ENCODE measurements at regions not wholly inside any gene's neighbourhood (a gene's known extent, or its start where the extent isn't known, plus 50 kb on each side); places are given as distances from the start of the nearest gene placed in this dataset.

DNA sequence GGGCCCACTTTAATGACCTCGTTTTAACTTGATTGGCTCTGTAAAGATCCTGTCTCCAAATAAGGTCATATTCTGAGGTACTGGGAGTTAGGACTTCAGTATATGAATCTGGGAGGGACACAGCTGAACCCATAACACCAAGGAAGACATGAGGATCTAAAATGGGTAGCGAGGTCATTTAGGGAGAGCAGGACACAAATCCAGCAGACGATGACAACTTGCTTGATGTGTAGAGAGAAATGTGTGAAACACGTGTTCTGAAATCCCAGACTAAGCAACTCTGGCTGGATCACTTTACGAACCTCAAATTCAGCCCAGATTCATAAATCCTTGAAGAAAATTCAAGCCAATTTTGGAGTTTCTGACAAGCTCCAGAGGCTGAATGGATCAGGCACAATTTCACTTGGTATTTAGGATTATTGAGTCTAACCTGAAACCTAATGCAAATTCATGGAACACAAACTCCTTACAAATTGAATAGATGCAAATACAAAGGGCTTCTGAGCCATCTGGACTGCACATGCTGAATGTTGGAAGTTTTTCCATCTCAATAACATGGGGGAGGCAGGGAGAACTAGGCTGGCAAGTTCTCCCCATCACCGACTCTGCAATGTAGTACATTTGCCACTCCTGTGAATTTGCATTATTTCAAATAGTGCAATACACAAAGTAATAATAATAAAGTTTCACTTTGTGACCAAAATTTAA lies 74.0 kb upstream of the SLC30A5 start:
- in situ Hi-C loops (cut with MboI; ENCODE audit: low pct_ligation_motif_present in 1 of 4, low pct_unique_long_range_greater_than_20kb in 1 of 4, low sequenced_read_pairs in 3 of 4), result no loop called here
- Histone ChIP-seq H3K4me1 (no peaks in the 10 kb centered on the region), H3K9me3 (no peaks in the 10 kb centered on the region), H3K4me3 (no peak overlapping the region), H3K36me3 (no peaks in the 10 kb centered on the region), H3K27ac (no peak overlapping the region), H3K27me3 (no peaks in the 10 kb centered on the region)
- TF ChIP-seq, protein P1, sequence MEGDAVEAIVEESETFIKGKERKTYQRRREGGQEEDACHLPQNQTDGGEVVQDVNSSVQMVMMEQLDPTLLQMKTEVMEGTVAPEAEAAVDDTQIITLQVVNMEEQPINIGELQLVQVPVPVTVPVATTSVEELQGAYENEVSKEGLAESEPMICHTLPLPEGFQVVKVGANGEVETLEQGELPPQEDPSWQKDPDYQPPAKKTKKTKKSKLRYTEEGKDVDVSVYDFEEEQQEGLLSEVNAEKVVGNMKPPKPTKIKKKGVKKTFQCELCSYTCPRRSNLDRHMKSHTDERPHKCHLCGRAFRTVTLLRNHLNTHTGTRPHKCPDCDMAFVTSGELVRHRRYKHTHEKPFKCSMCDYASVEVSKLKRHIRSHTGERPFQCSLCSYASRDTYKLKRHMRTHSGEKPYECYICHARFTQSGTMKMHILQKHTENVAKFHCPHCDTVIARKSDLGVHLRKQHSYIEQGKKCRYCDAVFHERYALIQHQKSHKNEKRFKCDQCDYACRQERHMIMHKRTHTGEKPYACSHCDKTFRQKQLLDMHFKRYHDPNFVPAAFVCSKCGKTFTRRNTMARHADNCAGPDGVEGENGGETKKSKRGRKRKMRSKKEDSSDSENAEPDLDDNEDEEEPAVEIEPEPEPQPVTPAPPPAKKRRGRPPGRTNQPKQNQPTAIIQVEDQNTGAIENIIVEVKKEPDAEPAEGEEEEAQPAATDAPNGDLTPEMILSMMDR (IDR thresholded peaks at IDR 0.05), result no peak
- TF ChIP-seq POLR2AphosphoS5 (IDR thresholded peaks at IDR 0.05), result no peak
- no peak for TF ChIP-seq POLR2A (IDR thresholded peaks at IDR 0.05)
- TF ChIP-seq EP300 (IDR thresholded peaks at IDR 0.05; ENCODE audit: low read depth), result no peak
- intact Hi-C loops (cut with DNase I; ENCODE audit: low total_unique reads), result no loop called here
- 64 to 72% methylated on average over 5 to 6 of the region's 6 CpGs for WGBS, 2 donors (ENCODE audit: low coverage in 1 of 2)
- DNase-seq, result no peak

DNA sequence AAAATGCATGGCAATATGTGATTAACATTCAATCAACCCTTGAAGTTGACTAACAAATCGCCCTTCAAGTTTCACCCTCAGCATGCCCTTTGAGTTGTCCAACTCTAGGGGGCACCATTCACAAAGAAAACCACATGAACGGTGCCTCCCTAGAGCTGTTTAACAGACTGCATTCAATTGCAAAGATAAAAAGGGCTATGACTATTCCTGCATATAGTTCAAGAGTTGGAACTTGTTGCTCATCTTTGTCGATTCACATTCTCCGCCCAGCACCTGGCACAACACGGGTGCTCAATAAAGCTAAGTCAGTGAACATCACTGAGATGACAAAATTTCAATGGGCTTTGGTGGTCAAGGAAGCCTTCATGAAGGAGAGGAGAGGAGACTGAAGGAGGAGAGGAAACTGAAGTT lies 69.6 kb upstream of the SLC30A5 start:
- TF ChIP-seq EP300 (IDR thresholded peaks at IDR 0.05; ENCODE audit: low read depth) (no peak), POLR2A (IDR thresholded peaks at IDR 0.05) (no peak), POLR2AphosphoS5 (IDR thresholded peaks at IDR 0.05) (no peak)
- TF ChIP-seq, protein P1 (IDR thresholded peaks at IDR 0.05), result peak; percentile 37 to 57 (median 49)
- DNase-seq, result no peak

DNA sequence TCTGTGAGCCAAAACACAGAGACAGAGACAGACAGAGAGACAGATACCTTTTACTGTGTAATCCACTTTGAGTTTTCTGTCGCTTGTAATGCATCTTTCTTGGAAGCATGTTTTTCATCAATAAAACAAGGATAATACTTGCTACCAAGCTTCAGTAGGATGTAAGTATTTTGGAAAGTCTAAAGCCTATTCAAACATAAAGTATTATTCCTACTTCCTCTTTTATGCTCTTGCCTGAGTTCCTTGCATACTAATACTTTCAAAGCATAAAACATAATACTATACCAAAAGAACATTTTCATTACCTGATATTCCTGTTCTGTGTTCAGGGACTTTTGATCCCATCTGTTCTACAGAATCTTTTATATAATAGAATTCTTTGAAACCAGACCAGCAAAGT lies 64.5 kb upstream of the SLC30A5 start:
- Histone ChIP-seq H3K36me3 (no peaks in the 10 kb centered on the region), H3K27me3 (no peaks in the 10 kb centered on the region), H3K27ac (no peak overlapping the region), H3K4me1 (no peaks in the 10 kb centered on the region), H3K9me3 (no peaks in the 10 kb centered on the region), H3K4me3 (no peak overlapping the region)
- no peak for TF ChIP-seq EP300 (IDR thresholded peaks at IDR 0.05; ENCODE audit: low read depth)
- TF ChIP-seq, protein P1 (IDR thresholded peaks at IDR 0.05), result no peak
- TF ChIP-seq POLR2A (IDR thresholded peaks at IDR 0.05), result no peak
- no peak for TF ChIP-seq POLR2AphosphoS5 (IDR thresholded peaks at IDR 0.05)
- intact Hi-C loops (cut with DNase I; ENCODE audit: low total_unique reads) (no loop called here), in situ Hi-C loops (cut with MboI; ENCODE audit: low pct_ligation_motif_present in 1 of 4, low pct_unique_long_range_greater_than_20kb in 1 of 4, low sequenced_read_pairs in 3 of 4) (no loop called here)
- no peak for DNase-seq
- WGBS, 2 donors (ENCODE audit: low coverage in 1 of 2), result 89 to 100% methylated on average over 1 of the region's 1 CpG

More for the DNA sequence above, 69.6 kb upstream of the SLC30A5 start:
- Histone ChIP-seq H3K27me3 (no peaks in the 10 kb centered on the region), H3K27ac (no peak overlapping the region), H3K36me3 (no peaks in the 10 kb centered on the region), H3K9me3 (no peaks in the 10 kb centered on the region), H3K4me3 (no peak overlapping the region), H3K4me1 (no peaks in the 10 kb centered on the region)
- in situ Hi-C loops (cut with MboI; ENCODE audit: low pct_ligation_motif_present in 1 of 4, low pct_unique_long_range_greater_than_20kb in 1 of 4, low sequenced_read_pairs in 3 of 4), result no loop called here
- intact Hi-C loops (cut with DNase I; ENCODE audit: low total_unique reads), result no loop called here
- 25 to 52% methylated on average over 4 to 5 of the region's 5 CpGs for WGBS, 2 donors (ENCODE audit: low coverage in 1 of 2)

DNA sequence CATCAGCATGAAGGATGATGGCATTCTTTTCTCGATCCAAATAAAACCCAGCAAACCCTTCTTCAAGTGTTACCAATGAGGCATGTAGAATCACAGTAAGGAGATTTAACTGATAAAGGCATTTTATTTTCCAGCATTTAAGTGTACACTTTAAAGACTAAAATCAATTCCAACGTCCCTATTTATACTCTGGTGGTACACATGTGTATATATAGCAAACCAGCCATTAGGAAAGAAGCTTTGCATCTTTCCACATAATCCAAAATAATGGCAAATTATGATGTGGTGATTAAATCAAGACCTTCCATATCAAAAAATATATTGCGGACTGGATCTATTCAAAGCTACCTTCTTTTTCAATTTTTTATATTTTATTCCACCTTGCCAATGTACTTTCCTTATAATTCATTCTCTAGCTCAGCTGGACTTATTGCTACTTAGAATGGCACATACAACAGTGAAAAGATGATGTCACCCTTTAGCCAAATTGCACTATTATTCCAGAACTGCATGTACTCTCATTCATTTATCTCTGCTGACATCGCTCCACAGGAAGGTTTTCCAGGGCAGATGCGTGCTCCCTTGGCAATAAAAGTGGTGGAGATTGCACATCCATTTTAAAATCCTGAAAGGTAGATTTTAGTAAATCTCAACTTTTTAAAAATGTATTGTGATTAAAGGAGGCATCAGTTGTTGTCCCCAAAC lies 63.3 kb upstream of the SLC30A5 start:
- Histone ChIP-seq H3K4me1 (no peaks in the 10 kb centered on the region), H3K9me3 (no peaks in the 10 kb centered on the region), H3K36me3 (no peaks in the 10 kb centered on the region), H3K27me3 (no peaks in the 10 kb centered on the region), H3K27ac (no peak overlapping the region), H3K4me3 (no peak overlapping the region)
- in situ Hi-C loops (cut with MboI; ENCODE audit: low pct_ligation_motif_present in 1 of 4, low pct_unique_long_range_greater_than_20kb in 1 of 4, low sequenced_read_pairs in 3 of 4), result no loop called here
- no peak for DNase-seq
- TF ChIP-seq, protein P1 (IDR thresholded peaks at IDR 0.05), result no peak
- TF ChIP-seq POLR2AphosphoS5 (IDR thresholded peaks at IDR 0.05) (no peak), EP300 (IDR thresholded peaks at IDR 0.05; ENCODE audit: low read depth) (no peak), POLR2A (IDR thresholded peaks at IDR 0.05) (no peak)
- WGBS, 2 donors (ENCODE audit: low coverage in 1 of 2), result 65 to 69% methylated on average over 5 of the region's 5 CpGs
- intact Hi-C loops (cut with DNase I; ENCODE audit: low total_unique reads), result no loop called here

All from transverse colon (tissue), 4 donors.